Endothelial cell of umbilical vein (primary cell): ENCODE measurements at regions not wholly inside any gene's neighbourhood (a gene's known extent, or its start where the extent isn't known, plus 50 kb on each side); places are given as distances from the start of the nearest gene placed in this dataset.

Experiments
- BruUV-seq: library from RNA; stranded (reverse); fragments of 400-500 nt; replicated peaks from 2 replicates; lab custom pipeline; 2021; lab: Mats Ljungman, UMichigan
- CTCF ChIA-PET: fragments of 300-600, 350-600 bp; sonication (Branson Sonifier 250); formaldehyde crosslinking; loops from one replicate; lab custom pipeline; 2021; ENCODE audit warnings: antibody characterized with exemption, inconsistent platforms; lab: Charles Lee
- POLR2A ChIA-PET: fragments of 300-600, 350-600 bp; sonication (Branson Sonifier 250); formaldehyde crosslinking; loops from one replicate; lab custom pipeline; 2021; ENCODE audit warnings: antibody characterized with exemption, inconsistent platforms; lab: Charles Lee
- DNase-seq: peaks from one replicate; pipeline ENCODE4 v3.0.0-alpha.2; 2011; ENCODE audit warnings: low read depth, low spot score
- FAIRE-seq: peaks from 2 replicates; lab custom pipeline; 2011; peaks lifted over from hg19 to GRCh38; lab: Jason Lieb, UNC
- H2AFZ ChIP-seq: 2 replicates; pipeline ENCODE4 v1.6.0; 2012; ENCODE audit warnings: low read depth, low read length, control low read depth, inconsistent platforms
- H3K27ac ChIP-seq: 2 replicates; pipeline ENCODE4 v1.5.1; 2011; ENCODE audit warnings: low read depth, mild to moderate bottlenecking, control low read depth, low read length, moderate library complexity; ENCODE audit not compliant: insufficient read depth
- H3K27me3 ChIP-seq, 2 experiments: 2 replicates each; pipeline versions ENCODE4 v1.6.0 to v1.6.1; 2011; ENCODE audit warnings: low read length in 2 of 2, mixed read lengths in 1 of 2; ENCODE audit not compliant: control insufficient read depth in 2 of 2, insufficient read depth in 2 of 2
- H3K36me3 ChIP-seq, 2 experiments: 2 replicates in 1 of 2; 3 replicates in 1 of 2; pipeline ENCODE4 v1.5.1; 2011; ENCODE audit warnings: low read length in 2 of 2, mild to moderate bottlenecking in 1 of 2, moderate library complexity in 1 of 2; ENCODE audit not compliant: control insufficient read depth in 2 of 2, insufficient read depth in 2 of 2; ENCODE audit errors: extremely low read depth in 1 of 2
- H3K4me1 ChIP-seq: 3 replicates; pipeline ENCODE4 v1.5.1; 2011; ENCODE audit warnings: mild to moderate bottlenecking, low read length; ENCODE audit not compliant: control insufficient read depth, insufficient read depth; ENCODE audit errors: extremely low read depth
- H3K4me2 ChIP-seq: 2 replicates; pipeline ENCODE4 v1.6.1; 2011; ENCODE audit warnings: low read length, control low read depth, mixed read lengths; ENCODE audit not compliant: insufficient read depth
- H3K4me3 ChIP-seq, 3 experiments: fragments of 200-600 bp in 1 of 3; sonication (generic), shearing (Covaris generic) in 1 of 3; replicated peaks in 1 of 3; 2 replicates each; pipeline ENCODE4 v1.5.1; 2011 to 2016; ENCODE audit warnings: control low read depth in 3 of 3, low read length in 3 of 3, mild to moderate bottlenecking in 2 of 3, inconsistent platforms in 1 of 3, low read depth in 1 of 3, moderate library complexity in 1 of 3; ENCODE audit not compliant: insufficient read depth in 1 of 3
- H3K79me2 ChIP-seq: 2 replicates; pipeline ENCODE4 v1.6.0; 2012; ENCODE audit warnings: low read length, inconsistent platforms; ENCODE audit not compliant: control insufficient read depth, insufficient read depth
- H3K9ac ChIP-seq: replicated peaks from 2 replicates; pipeline ENCODE3; 2011; ENCODE audit warnings: low read length, control low read depth; ENCODE audit not compliant: insufficient read depth; ENCODE audit errors: extremely low read depth
- H3K9me1 ChIP-seq: replicated peaks from 3 replicates; pipeline ENCODE4 v1.6.0; 2011; ENCODE audit warnings: mild to moderate bottlenecking, low read length; ENCODE audit not compliant: control insufficient read depth, insufficient read depth; ENCODE audit errors: extremely low read depth
- H3K9me3 ChIP-seq: replicated peaks from 2 replicates; pipeline ENCODE4 v1.5.1; 2012; ENCODE audit warnings: low read length, inconsistent platforms; ENCODE audit not compliant: control insufficient read depth, insufficient read depth
- H4K20me1 ChIP-seq: replicated peaks from 2 replicates; pipeline ENCODE3; 2011; ENCODE audit warnings: mild to moderate bottlenecking, low read length; ENCODE audit not compliant: control insufficient read depth, insufficient read depth; ENCODE audit errors: extremely low read depth
- EZH2 ChIP-seq: IDR thresholded peaks from 2 replicates; pipeline ENCODE4 v1.6.1; 2012; ENCODE audit warnings: borderline replicate concordance, low read depth, mild to moderate bottlenecking, moderate library complexity, low read length, inconsistent platforms; ENCODE audit not compliant: severe bottlenecking
- FOS ChIP-seq: IDR thresholded peaks from 2 replicates; pipeline ENCODE4 v1.6.1; 2011; ENCODE audit warnings: mild to moderate bottlenecking, low read length, moderate library complexity, borderline replicate concordance; ENCODE audit not compliant: insufficient read depth
- GATA2 ChIP-seq: IDR thresholded peaks from 2 replicates; pipeline ENCODE4 v1.7.0; 2011; ENCODE audit warnings: low read depth, mild to moderate bottlenecking, moderate library complexity, mixed read lengths, low read length; ENCODE audit not compliant: insufficient read length, insufficient read depth
- JUN ChIP-seq: IDR thresholded peaks from 2 replicates; pipeline ENCODE4 v1.6.1; 2011; ENCODE audit warnings: borderline replicate concordance, low read depth; ENCODE audit not compliant: insufficient read length, insufficient read depth
- POLR2A ChIP-seq: IDR thresholded peaks from 2 replicates; pipeline ENCODE4 v1.6.1; 2012; ENCODE audit warnings: low read depth, mild to moderate bottlenecking, control low read depth, low read length
- POLR2AphosphoS5 ChIP-seq: IDR thresholded peaks from 2 replicates; pipeline ENCODE4 v1.6.1; 2012; ENCODE audit warnings: low read depth, mild to moderate bottlenecking, control low read depth, low read length, moderate library complexity; ENCODE audit not compliant: insufficient read depth
- dilution Hi-C: fragments of 300-500 bp; cut with MboI; formaldehyde crosslinking; loops from one replicate; pipeline ENCODE4 v1.15.0; 2019; ENCODE audit warnings: low sequenced_read_pairs; ENCODE audit not compliant: extremely low pct_ligation_motif_present
- intact Hi-C: fragments of 100-400 bp; cut with micrococcal nuclease; formaldehyde crosslinking; loops from one replicate; pipeline ENCODE4 v1.10.0; 2022
- TF ChIP-seq, protein P1 (sequence below), 2 donors: IDR thresholded peaks; 1 replicate in 1 of 2; 2 replicates in 1 of 2; pipeline ENCODE4 v1.5.1; 2011; ENCODE audit warnings: low read length in 2 of 2, mild to moderate bottlenecking in 2 of 2, moderate library complexity in 2 of 2, control low read depth in 1 of 2, inconsistent platforms in 1 of 2, low read depth in 1 of 2; ENCODE audit not compliant: insufficient read depth in 1 of 2; ENCODE audit errors: extremely low read depth in 1 of 2
- TF ChIP-seq, protein P2 (sequence below): IDR thresholded peaks from 2 replicates; pipeline ENCODE4 v1.6.1; 2011; ENCODE audit not compliant: insufficient read depth, insufficient read length

DNA sequence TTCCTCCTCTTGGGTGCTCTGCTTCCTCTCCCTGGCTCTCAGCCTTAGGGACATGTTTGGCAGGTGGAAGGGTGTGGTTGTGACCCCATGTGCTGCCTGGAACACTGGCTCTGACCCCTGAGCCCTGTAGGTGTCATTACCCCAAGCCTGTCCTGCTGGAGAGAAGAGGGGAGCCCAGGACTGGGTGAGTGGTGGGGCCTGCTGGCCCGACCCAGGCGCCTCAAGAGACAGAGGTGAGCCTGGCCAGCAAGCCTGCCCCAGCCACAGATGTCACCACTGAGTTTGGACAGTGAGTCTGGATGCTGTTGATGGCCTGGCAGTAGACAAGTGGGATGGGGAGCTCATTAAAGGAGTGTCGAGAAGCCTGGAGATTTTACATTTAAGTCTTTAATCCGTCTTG, 1112.2 kb downstream of the BRD1 start:
- no peaks in the 10 kb centered on the region for H3K36me3 ChIP-seq
- FAIRE-seq: no peak
- BruUV-seq: no TSS peak
- H3K4me1 ChIP-seq: no peaks in the 10 kb centered on the region
- no peak for DNase-seq
- dilution Hi-C loops (no loop called here), intact Hi-C loops (no loop called here)
- H3K9ac ChIP-seq: no peak overlapping the region
- no peaks in the 10 kb centered on the region for H3K27me3 ChIP-seq
- peaks cover 10% of the 10 kb centered on the region for H3K9me3 ChIP-seq
- no peaks in the 10 kb centered on the region for H3K9me1 ChIP-seq
- CTCF ChIA-PET: no interaction called here
- no peak overlapping the region for H3K27ac ChIP-seq
- no peaks in the 10 kb centered on the region for H4K20me1 ChIP-seq
- POLR2A ChIA-PET: no interaction called here
- no peak overlapping the region for H3K4me3 ChIP-seq
- no peak overlapping the region for H2AFZ ChIP-seq
- TF ChIP-seq EZH2 (no peak), POLR2AphosphoS5 (no peak), GATA2 (no peak), POLR2A (no peak), FOS (no peak), JUN (no peak)
- TF ChIP-seq, protein P1, sequence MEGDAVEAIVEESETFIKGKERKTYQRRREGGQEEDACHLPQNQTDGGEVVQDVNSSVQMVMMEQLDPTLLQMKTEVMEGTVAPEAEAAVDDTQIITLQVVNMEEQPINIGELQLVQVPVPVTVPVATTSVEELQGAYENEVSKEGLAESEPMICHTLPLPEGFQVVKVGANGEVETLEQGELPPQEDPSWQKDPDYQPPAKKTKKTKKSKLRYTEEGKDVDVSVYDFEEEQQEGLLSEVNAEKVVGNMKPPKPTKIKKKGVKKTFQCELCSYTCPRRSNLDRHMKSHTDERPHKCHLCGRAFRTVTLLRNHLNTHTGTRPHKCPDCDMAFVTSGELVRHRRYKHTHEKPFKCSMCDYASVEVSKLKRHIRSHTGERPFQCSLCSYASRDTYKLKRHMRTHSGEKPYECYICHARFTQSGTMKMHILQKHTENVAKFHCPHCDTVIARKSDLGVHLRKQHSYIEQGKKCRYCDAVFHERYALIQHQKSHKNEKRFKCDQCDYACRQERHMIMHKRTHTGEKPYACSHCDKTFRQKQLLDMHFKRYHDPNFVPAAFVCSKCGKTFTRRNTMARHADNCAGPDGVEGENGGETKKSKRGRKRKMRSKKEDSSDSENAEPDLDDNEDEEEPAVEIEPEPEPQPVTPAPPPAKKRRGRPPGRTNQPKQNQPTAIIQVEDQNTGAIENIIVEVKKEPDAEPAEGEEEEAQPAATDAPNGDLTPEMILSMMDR (IDR thresholded peaks at IDR 0.05; ENCODE audit: extremely low read depth in 1 of 2, insufficient read depth in 1 of 2, low read depth in 1 of 2, low read length in 2 of 2): no peak
- TF ChIP-seq, protein P2, sequence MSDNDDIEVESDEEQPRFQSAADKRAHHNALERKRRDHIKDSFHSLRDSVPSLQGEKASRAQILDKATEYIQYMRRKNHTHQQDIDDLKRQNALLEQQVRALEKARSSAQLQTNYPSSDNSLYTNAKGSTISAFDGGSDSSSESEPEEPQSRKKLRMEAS: no peak
- H3K4me2 ChIP-seq: no peak overlapping the region
- no peaks in the 10 kb centered on the region for H3K79me2 ChIP-seq
